Erythroblast (primary cell): ENCODE measurements at regions not wholly inside any gene's neighbourhood (a gene's known extent, or its start where the extent isn't known, plus 50 kb on each side); places are given as distances from the start of the nearest gene placed in this dataset.

Experiments
- GATA1 ChIP-seq: IDR thresholded peaks from 2 replicates; pipeline ENCODE4 v1.6.1; 2011; ENCODE audit warnings: low read depth, mild to moderate bottlenecking, control low read depth, low read length, moderate library complexity
- POLR2A ChIP-seq: IDR thresholded peaks from 2 replicates; pipeline ENCODE4 v1.6.1; 2011; ENCODE audit warnings: mild to moderate bottlenecking, low read length

- TF ChIP-seq POLR2A (no peak), GATA1 (no peak)
These were observed 184.7 kb downstream of the TMEM121 start for GRCh38 chr14:105711044-105711620.
